GM12878 (cell line): ENCODE measurements at regions not wholly inside any gene's neighbourhood (a gene's known extent, or its start where the extent isn't known, plus 50 kb on each side); places are given as distances from the start of the nearest gene placed in this dataset.

ENCODE experiments used
- ATAC-seq: fragments of 200-7000 bp; cut with Tn5 transposase; 3 replicates; pipeline ENCODE4 v1.9.1; 2020; ENCODE audit warnings: mild to moderate bottlenecking, moderate library complexity
- BruUV-seq: library from RNA; stranded (reverse); fragments of 400-500 nt; replicated peaks from 2 replicates; lab custom pipeline; 2021; lab: Mats Ljungman, UMichigan
- CTCF ChIA-PET: fragments of 300-600 bp; sonication (Branson Sonifier 250); formaldehyde crosslinking; extraction: SDS; loops from one replicate; lab custom pipeline; 2021; ENCODE audit warnings: inconsistent platforms; lab: Yijun Ruan, JAX
- POLR2A ChIA-PET: fragments of 350-600 bp; formaldehyde crosslinking; extraction: SDS; loops from one replicate; lab custom pipeline; 2021; ENCODE audit warnings: inconsistent platforms; lab: Charles Lee
- RAD21 ChIA-PET: fragments of 300-600 bp; sonication (Branson Sonifier 250); formaldehyde crosslinking; loops from one replicate; lab custom pipeline; 2023; ENCODE audit warnings: antibody characterized with exemption; ENCODE audit not compliant: unreplicated experiment; lab: Charles Lee
- SMC1A ChIA-PET: fragments of 300-600 bp; sonication (Branson Sonifier 250); formaldehyde crosslinking; loops from one replicate; lab custom pipeline; 2023; ENCODE audit not compliant: unreplicated experiment, uncharacterized antibody; lab: Charles Lee
- DNase-seq: peaks from one replicate; pipeline ENCODE4 v3.0.0-alpha.2; 2011; ENCODE audit warnings: low read depth, low spot score
- FAIRE-seq: peaks from 3 replicates; lab custom pipeline; 2011; peaks lifted over from hg19 to GRCh38; lab: Jason Lieb, UNC
- H2AFZ ChIP-seq: 2 replicates; pipeline ENCODE4 v1.6.0; 2011; ENCODE audit warnings: low read depth, low read length, control low read depth; ENCODE audit not compliant: control insufficient read depth
- H3K27ac ChIP-seq: 2 replicates; pipeline ENCODE4 v1.5.1; 2011; ENCODE audit warnings: control low read depth; ENCODE audit not compliant: control insufficient read depth, insufficient read depth
- H3K27me3 ChIP-seq, 2 experiments: replicated peaks in 1 of 2; 2 replicates each; pipeline versions ENCODE4 v1.6.0 to v1.6.1; 2011; ENCODE audit warnings: low read length in 1 of 2; ENCODE audit not compliant: control insufficient read depth in 2 of 2, insufficient read depth in 2 of 2
- H3K36me3 ChIP-seq, 2 experiments: 2 replicates each; pipeline ENCODE4 v1.5.1; 2011; ENCODE audit warnings: low read length in 1 of 2; ENCODE audit not compliant: control insufficient read depth in 2 of 2, insufficient read depth in 2 of 2
- H3K4me1 ChIP-seq: 2 replicates; pipeline ENCODE4 v1.6.1; 2011; ENCODE audit warnings: mild to moderate bottlenecking, low read length, moderate library complexity, mixed read lengths; ENCODE audit not compliant: control insufficient read depth, insufficient read depth
- H3K4me2 ChIP-seq: 2 replicates; pipeline ENCODE4 v1.6.0; 2011; ENCODE audit warnings: control low read depth; ENCODE audit not compliant: control insufficient read depth, insufficient read depth
- H3K4me3 ChIP-seq: fragments of 200-600 bp; sonication (generic); 2 replicates; pipeline ENCODE4 v1.5.1; 2016
- H3K79me2 ChIP-seq: 2 replicates; pipeline ENCODE4 v1.6.0; 2011; ENCODE audit warnings: low read length; ENCODE audit not compliant: control insufficient read depth, insufficient read depth
- H3K9ac ChIP-seq: 2 replicates; pipeline ENCODE4 v1.8.0; 2011; ENCODE audit warnings: low read length, control low read depth, mixed read lengths; ENCODE audit not compliant: control insufficient read depth, insufficient read depth
- H3K9me3 ChIP-seq: replicated peaks from 3 replicates; pipeline ENCODE4 v1.5.1; 2011; ENCODE audit warnings: mild to moderate bottlenecking, low read length; ENCODE audit not compliant: control insufficient read depth, insufficient read depth
- H4K20me1 ChIP-seq: 2 replicates; pipeline ENCODE4 v1.6.0; 2011; ENCODE audit not compliant: control insufficient read depth, insufficient read depth
- BCL11A ChIP-seq: IDR thresholded peaks from 2 replicates; pipeline ENCODE4 v1.6.1; 2011; ENCODE audit warnings: low read depth, low read length
- BRCA1 ChIP-seq: IDR thresholded peaks from 2 replicates; pipeline ENCODE4 v1.6.1; 2011; ENCODE audit warnings: low read depth, low read length, improper control_type of control experiment
- CHD2 ChIP-seq: IDR thresholded peaks from 2 replicates; pipeline ENCODE4 v1.6.1; 2011; ENCODE audit warnings: low read depth, low read length, improper control_type of control experiment, borderline replicate concordance
- FOXM1 ChIP-seq: IDR thresholded peaks from 2 replicates; pipeline ENCODE4 v1.6.1; 2012; ENCODE audit warnings: low read depth, mild to moderate bottlenecking, inconsistent platforms, low read length, moderate library complexity
- JUNB ChIP-seq: IDR thresholded peaks from 2 replicates; pipeline ENCODE4 v1.6.1; 2016; ENCODE audit warnings: antibody characterized with exemption, mild to moderate bottlenecking
- MTA3 ChIP-seq: IDR thresholded peaks from 2 replicates; pipeline ENCODE4 v1.6.1; 2012; ENCODE audit warnings: low read length, inconsistent platforms, borderline replicate concordance
- MXI1 ChIP-seq: fragments of 150-350 bp; IDR thresholded peaks from 2 replicates; pipeline ENCODE4 v1.6.1; 2011; ENCODE audit warnings: low read depth, mild to moderate bottlenecking, inconsistent platforms, low read length, improper control_type of control experiment
- NFXL1 ChIP-seq: fragments of 450-650 bp; IDR thresholded peaks from 2 replicates; pipeline ENCODE4 v1.6.1; 2017; ENCODE audit warnings: antibody characterized with exemption, mild to moderate bottlenecking, borderline replicate concordance
- NR2C1 ChIP-seq: fragments of 450-650 bp; IDR thresholded peaks from 2 replicates; pipeline ENCODE4 v1.6.1; 2017; ENCODE audit warnings: antibody characterized with exemption, mild to moderate bottlenecking, moderate library complexity
- PKNOX1 ChIP-seq: fragments of 450-650 bp; IDR thresholded peaks from 2 replicates; pipeline ENCODE4 v1.6.1; 2016; ENCODE audit warnings: mild to moderate bottlenecking
- RUNX3 ChIP-seq: IDR thresholded peaks from 2 replicates; pipeline ENCODE4 v1.6.1; 2012; ENCODE audit warnings: low read length, inconsistent platforms
- SIN3A ChIP-seq: IDR thresholded peaks from 2 replicates; pipeline ENCODE4 v1.6.1; 2012; ENCODE audit warnings: low read depth, low read length, improper control_type of control experiment
- STAT1 ChIP-seq: fragments of 450-650 bp; conservative IDR thresholded peaks from 2 replicates; pipeline ENCODE4 v1.6.1; 2014; ENCODE audit warnings: antibody characterized with exemption, mild to moderate bottlenecking
- STAT3 ChIP-seq: IDR thresholded peaks from 2 replicates; pipeline ENCODE4 v1.6.1; 2011; ENCODE audit warnings: low read depth, low read length, improper control_type of control experiment
- TCF3 ChIP-seq: IDR thresholded peaks from 2 replicates; pipeline ENCODE4 v1.6.1; 2012; ENCODE audit warnings: low read depth, mild to moderate bottlenecking, low read length, borderline replicate concordance; ENCODE audit not compliant: insufficient read depth
- YY1 ChIP-seq: IDR thresholded peaks from 2 replicates; pipeline ENCODE4 v1.6.1; 2011; ENCODE audit warnings: low read depth, mild to moderate bottlenecking, low read length
- ZNF217 ChIP-seq: fragments of 450-650 bp; IDR thresholded peaks from 2 replicates; pipeline ENCODE4 v1.6.1; 2017; ENCODE audit warnings: antibody characterized with exemption, mild to moderate bottlenecking
- ZNF274 ChIP-seq: IDR thresholded peaks from one replicate; pipeline ENCODE4 v1.8.0; 2011; ENCODE audit not compliant: insufficient read length, insufficient read depth
- WGBS: methylation state at CpG from one replicate; pipeline ENCODE4 v1.1.6; 2016; ENCODE audit warnings: low lambda C conversion rate; ENCODE audit not compliant: insufficient replicate concordance, insufficient coverage; ENCODE audit errors: missing lambda C conversion rate; 5-methylcytosine and 5-hydroxymethylcytosine counted together
- in situ Hi-C: fragments of 300-500 bp; cut with MboI; formaldehyde crosslinking; loops from 9 replicates; pipeline ENCODE4 v1.14.3; 2018; ENCODE audit warnings: mixed read lengths
- intact Hi-C: fragments of 100-400 bp; cut with micrococcal nuclease; formaldehyde crosslinking; loops from one replicate; pipeline ENCODE4 v1.14.2; 2022; ENCODE audit not compliant: unreplicated experiment
- TF ChIP-seq, protein P1 (sequence below): fragments of 450-650 bp; IDR thresholded peaks from 2 replicates; pipeline ENCODE4 v1.6.1; 2017; ENCODE audit warnings: mild to moderate bottlenecking

GRCh38 chr10:3622845-3623621 is 162.0 kb downstream of the KLF6 start:
- ChIA-PET RAD21 (interaction anchor here (1.6 to 3.4 kb wide), 2 partner anchors 159 to 245 kb away, joined by 3 to 13 read pairs; no protein-coding TSS in a partner anchor), POLR2A (no interaction called here), SMC1A (interaction anchor here (1.2 kb wide), 1 partner anchor 156 kb away, joined by 3 read pairs; no protein-coding TSS in a partner anchor), CTCF (interaction anchor here (0.7 to 1.2 kb wide), 2 partner anchors 62 to 159 kb away, joined by 3 to 7 read pairs; no protein-coding TSS in a partner anchor)
- H3K4me3 ChIP-seq: no peak overlapping the region
- 17% methylated on average over 3 of the region's 3 CpGs for WGBS
- H3K4me2 ChIP-seq: peak overlapping the region; percentile 56
- BruUV-seq: no TSS peak
- FAIRE-seq: no peak
- intact Hi-C loops: loop anchor here (5.0 kb wide), 1 partner anchor 159 kb away; no protein-coding TSS in a partner anchor
- no peak overlapping the region; the same call in 1 of the 2 replicates for H2AFZ ChIP-seq
- no peaks in the 10 kb centered on the region for H3K79me2 ChIP-seq
- peak; percentile 45 for DNase-seq
- in situ Hi-C loops: no loop called here
- H3K36me3 ChIP-seq: no peaks in the 10 kb centered on the region
- ATAC-seq: peak; percentile 60
- H4K20me1 ChIP-seq: no peaks in the 10 kb centered on the region
- peaks cover 34% of the 10 kb centered on the region for H3K4me1 ChIP-seq
- peak overlapping the region; percentile 17; the same call in 1 of the 2 replicates for H3K27ac ChIP-seq
- no peak overlapping the region for H3K9ac ChIP-seq
- H3K9me3 ChIP-seq: peaks cover 2% of the 10 kb centered on the region; the same call in 2 of the 3 replicates
- H3K27me3 ChIP-seq: no peaks in the 10 kb centered on the region
- TF ChIP-seq NR2C1: no peak
- TF ChIP-seq NFXL1: no peak
- TF ChIP-seq TCF3: peak; percentile 58; the same call in 1 of the 2 replicates
- peak; percentile 56 for TF ChIP-seq YY1
- TF ChIP-seq RUNX3: peak; percentile 33; the same call in 1 of the 2 replicates
- TF ChIP-seq BCL11A: no peak
- no peak for TF ChIP-seq ZNF217
- no peak for TF ChIP-seq FOXM1
- TF ChIP-seq ZNF274: no peak
- TF ChIP-seq STAT3: no peak
- TF ChIP-seq MTA3: no peak
- no peak for TF ChIP-seq MXI1
- TF ChIP-seq, protein P1, sequence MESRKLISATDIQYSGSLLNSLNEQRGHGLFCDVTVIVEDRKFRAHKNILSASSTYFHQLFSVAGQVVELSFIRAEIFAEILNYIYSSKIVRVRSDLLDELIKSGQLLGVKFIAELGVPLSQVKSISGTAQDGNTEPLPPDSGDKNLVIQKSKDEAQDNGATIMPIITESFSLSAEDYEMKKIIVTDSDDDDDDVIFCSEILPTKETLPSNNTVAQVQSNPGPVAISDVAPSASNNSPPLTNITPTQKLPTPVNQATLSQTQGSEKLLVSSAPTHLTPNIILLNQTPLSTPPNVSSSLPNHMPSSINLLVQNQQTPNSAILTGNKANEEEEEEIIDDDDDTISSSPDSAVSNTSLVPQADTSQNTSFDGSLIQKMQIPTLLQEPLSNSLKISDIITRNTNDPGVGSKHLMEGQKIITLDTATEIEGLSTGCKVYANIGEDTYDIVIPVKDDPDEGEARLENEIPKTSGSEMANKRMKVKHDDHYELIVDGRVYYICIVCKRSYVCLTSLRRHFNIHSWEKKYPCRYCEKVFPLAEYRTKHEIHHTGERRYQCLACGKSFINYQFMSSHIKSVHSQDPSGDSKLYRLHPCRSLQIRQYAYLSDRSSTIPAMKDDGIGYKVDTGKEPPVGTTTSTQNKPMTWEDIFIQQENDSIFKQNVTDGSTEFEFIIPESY: no peak
- TF ChIP-seq PKNOX1: no peak
- TF ChIP-seq BRCA1: no peak
- TF ChIP-seq JUNB: no peak
- no peak for TF ChIP-seq CHD2
- no peak for TF ChIP-seq STAT1
- TF ChIP-seq SIN3A: no peak
